ENCODE measurements at regions not wholly inside any gene's neighbourhood (a gene's known extent, or its start where the extent isn't known, plus 50 kb on each side); places are given as distances from the start of the nearest gene placed in this dataset.

DNA sequence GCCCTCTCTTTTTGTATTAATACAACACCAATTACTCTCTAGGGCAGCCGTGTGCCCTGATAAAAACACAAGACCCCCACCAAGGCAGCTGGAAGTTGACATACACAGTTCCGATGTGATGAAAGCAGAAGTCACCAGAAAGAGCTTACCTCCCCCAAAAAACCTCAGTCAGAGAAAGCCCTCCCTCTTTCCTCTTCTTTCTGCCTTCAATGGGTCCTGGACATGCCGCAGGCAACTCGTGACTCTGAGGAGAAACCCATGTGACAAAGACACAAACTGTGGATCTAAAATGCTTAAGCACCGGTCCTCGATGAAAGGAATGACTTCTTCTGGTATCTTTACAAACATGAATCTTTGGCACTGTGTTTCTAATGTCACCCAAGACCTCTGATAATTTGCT lies 117.7 kb upstream of the CCDC28A start:
- CTCF ChIA-PET = no interaction called here
- Histone ChIP-seq H3K4me1 (no peaks in the 10 kb centered on the region), H3K27me3 (replicated peaks; ENCODE audit: control insufficient read depth, insufficient read depth, low read length) (no peaks in the 10 kb centered on the region), H3K4me3 (ENCODE audit: low read depth, low read length) (no peak overlapping the region), H3K36me3 (ENCODE audit: control insufficient read depth, insufficient read depth, low read length) (no peaks in the 10 kb centered on the region), H3K9me3 (no peaks in the 10 kb centered on the region)
- Mint-ChIP-seq H3K27ac (ENCODE audit: unreplicated experiment) (no peak overlapping the region), H3K27me3 (ENCODE audit: insufficient read depth, unreplicated experiment) (no peaks in the 10 kb centered on the region), H3K9me3 (ENCODE audit: unreplicated experiment) (no peaks in the 10 kb centered on the region), H3K4me1 (ENCODE audit: low read depth, unreplicated experiment) (no peaks in the 10 kb centered on the region), H3K36me3 (ENCODE audit: insufficient read depth, unreplicated experiment) (no peaks in the 10 kb centered on the region), H3K4me3 (ENCODE audit: unreplicated experiment) (no peak overlapping the region)
- no TSS peak for BruUV-seq (replicated peaks)
- TF ChIP-seq, protein P1, sequence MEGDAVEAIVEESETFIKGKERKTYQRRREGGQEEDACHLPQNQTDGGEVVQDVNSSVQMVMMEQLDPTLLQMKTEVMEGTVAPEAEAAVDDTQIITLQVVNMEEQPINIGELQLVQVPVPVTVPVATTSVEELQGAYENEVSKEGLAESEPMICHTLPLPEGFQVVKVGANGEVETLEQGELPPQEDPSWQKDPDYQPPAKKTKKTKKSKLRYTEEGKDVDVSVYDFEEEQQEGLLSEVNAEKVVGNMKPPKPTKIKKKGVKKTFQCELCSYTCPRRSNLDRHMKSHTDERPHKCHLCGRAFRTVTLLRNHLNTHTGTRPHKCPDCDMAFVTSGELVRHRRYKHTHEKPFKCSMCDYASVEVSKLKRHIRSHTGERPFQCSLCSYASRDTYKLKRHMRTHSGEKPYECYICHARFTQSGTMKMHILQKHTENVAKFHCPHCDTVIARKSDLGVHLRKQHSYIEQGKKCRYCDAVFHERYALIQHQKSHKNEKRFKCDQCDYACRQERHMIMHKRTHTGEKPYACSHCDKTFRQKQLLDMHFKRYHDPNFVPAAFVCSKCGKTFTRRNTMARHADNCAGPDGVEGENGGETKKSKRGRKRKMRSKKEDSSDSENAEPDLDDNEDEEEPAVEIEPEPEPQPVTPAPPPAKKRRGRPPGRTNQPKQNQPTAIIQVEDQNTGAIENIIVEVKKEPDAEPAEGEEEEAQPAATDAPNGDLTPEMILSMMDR (IDR thresholded peaks at IDR 0.05; ENCODE audit: insufficient read depth in 1 of 2, low read depth in 1 of 2, low read length in 1 of 2, severe bottlenecking in 1 of 2, unreplicated experiment in 1 of 2) = no peak
- intact Hi-C loops (cut with micrococcal nuclease; ENCODE audit: unreplicated experiment) = no loop called here
- DNase-seq = no peak
- POLR2A ChIA-PET = no interaction called here

DNA sequence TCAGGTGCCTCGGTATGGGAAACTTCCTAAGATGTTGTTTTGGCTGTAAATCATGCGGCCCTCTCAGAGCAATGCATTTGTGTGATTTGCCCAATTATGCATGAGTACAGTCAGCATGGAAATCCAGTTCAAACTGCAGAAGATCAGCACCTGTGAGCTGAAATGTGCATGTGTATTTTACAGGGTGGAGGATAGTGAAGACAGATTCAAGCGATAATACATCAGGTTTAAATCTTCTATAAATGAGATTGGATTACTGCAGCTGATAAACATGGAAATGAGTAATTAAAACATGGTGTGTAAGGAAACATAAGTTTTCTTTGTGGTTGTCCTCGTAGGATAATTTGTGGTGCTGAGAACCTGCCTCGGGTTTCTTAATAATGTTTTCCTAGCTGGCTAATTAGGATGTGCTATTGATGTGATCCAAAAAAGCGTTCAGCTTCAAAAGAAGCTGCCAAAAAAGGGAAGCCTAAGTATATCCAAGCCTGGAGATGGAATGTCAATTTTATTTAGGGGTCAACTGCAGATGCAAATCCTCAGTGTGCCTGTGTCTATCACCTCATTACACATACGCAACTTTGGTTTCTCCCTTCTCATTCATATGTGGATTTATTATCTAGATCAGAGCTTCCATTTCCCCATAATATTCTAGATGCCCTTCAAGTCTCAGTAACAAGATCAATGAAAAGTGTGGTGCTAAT lies 117.1 kb upstream of the CCDC28A start:
- no peak for DNase-seq
- Histone ChIP-seq H3K36me3 (ENCODE audit: control insufficient read depth, insufficient read depth, low read length) (no peaks in the 10 kb centered on the region), H3K4me3 (ENCODE audit: low read depth, low read length) (no peak overlapping the region), H3K27me3 (replicated peaks; ENCODE audit: control insufficient read depth, insufficient read depth, low read length) (no peaks in the 10 kb centered on the region), H3K9me3 (no peaks in the 10 kb centered on the region), H3K4me1 (no peaks in the 10 kb centered on the region)
- no TSS peak for BruUV-seq (replicated peaks)
- ChIA-PET POLR2A (no interaction called here), CTCF (no interaction called here)
- TF ChIP-seq, protein P1 (IDR thresholded peaks at IDR 0.05; ENCODE audit: insufficient read depth in 1 of 2, low read depth in 1 of 2, low read length in 1 of 2, severe bottlenecking in 1 of 2, unreplicated experiment in 1 of 2) = no peak
- H3K27me3 Mint-ChIP-seq (ENCODE audit: insufficient read depth, unreplicated experiment) = no peaks in the 10 kb centered on the region
- no peaks in the 10 kb centered on the region for H3K36me3 Mint-ChIP-seq (ENCODE audit: insufficient read depth, unreplicated experiment)
- intact Hi-C loops (cut with micrococcal nuclease; ENCODE audit: unreplicated experiment) = no loop called here
- no peaks in the 10 kb centered on the region for H3K9me3 Mint-ChIP-seq (ENCODE audit: unreplicated experiment)
- no peaks in the 10 kb centered on the region for H3K4me1 Mint-ChIP-seq (ENCODE audit: low read depth, unreplicated experiment)
- H3K27ac Mint-ChIP-seq (ENCODE audit: unreplicated experiment) = no peak overlapping the region
- H3K4me3 Mint-ChIP-seq (ENCODE audit: unreplicated experiment) = no peak overlapping the region

DNA sequence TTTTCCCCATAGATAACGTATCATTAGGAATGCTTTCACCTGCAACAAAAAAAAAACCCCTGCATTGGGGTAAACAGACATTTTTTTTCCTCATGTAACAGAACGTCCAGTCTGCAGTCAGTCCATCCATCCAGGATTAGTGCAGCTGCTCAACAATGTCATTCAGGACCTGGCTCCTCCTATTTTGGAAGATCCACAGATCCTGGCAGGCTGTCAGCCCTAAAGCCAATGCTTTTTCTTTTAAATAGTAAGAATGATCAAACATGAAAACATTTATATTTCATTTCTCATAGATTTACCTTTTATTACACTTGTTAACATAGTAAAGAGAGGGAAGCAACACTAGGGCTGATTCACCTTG lies 116.5 kb upstream of the CCDC28A start:
- BruUV-seq (replicated peaks) = no TSS peak
- DNase-seq = no peak
- intact Hi-C loops (cut with micrococcal nuclease; ENCODE audit: unreplicated experiment) = no loop called here

More for the DNA sequence above, 116.5 kb upstream of the CCDC28A start:
- TF ChIP-seq, protein P1 (IDR thresholded peaks at IDR 0.05; ENCODE audit: insufficient read depth in 1 of 2, low read depth in 1 of 2, low read length in 1 of 2, severe bottlenecking in 1 of 2, unreplicated experiment in 1 of 2) = no peak
- Mint-ChIP-seq H3K4me3 (ENCODE audit: unreplicated experiment) (no peak overlapping the region), H3K27ac (ENCODE audit: unreplicated experiment) (no peak overlapping the region), H3K36me3 (ENCODE audit: insufficient read depth, unreplicated experiment) (no peaks in the 10 kb centered on the region), H3K27me3 (ENCODE audit: insufficient read depth, unreplicated experiment) (no peaks in the 10 kb centered on the region), H3K9me3 (ENCODE audit: unreplicated experiment) (no peaks in the 10 kb centered on the region), H3K4me1 (ENCODE audit: low read depth, unreplicated experiment) (no peaks in the 10 kb centered on the region)
- POLR2A ChIA-PET = no interaction called here
- Histone ChIP-seq H3K4me3 (ENCODE audit: low read depth, low read length) (no peak overlapping the region), H3K9me3 (no peaks in the 10 kb centered on the region), H3K27me3 (replicated peaks; ENCODE audit: control insufficient read depth, insufficient read depth, low read length) (no peaks in the 10 kb centered on the region), H3K4me1 (no peaks in the 10 kb centered on the region), H3K36me3 (ENCODE audit: control insufficient read depth, insufficient read depth, low read length) (no peaks in the 10 kb centered on the region)
- CTCF ChIA-PET = no interaction called here

All from Caco-2 (cell line).